ENCODE measurements at regions not wholly inside any gene's neighbourhood (a gene's known extent, or its start where the extent isn't known, plus 50 kb on each side); places are given as distances from the start of the nearest gene placed in this dataset.

- CTCF ChIA-PET: no interaction called here
- POLR2A ChIA-PET (ENCODE audit: low non-redundant PET): no interaction called here
- no peak for TF ChIP-seq CTCF (conservative IDR thresholded peaks at IDR 0.05; ENCODE audit: low read depth, low read length)
- TF ChIP-seq EZH2 (IDR thresholded peaks at IDR 0.05; ENCODE audit: borderline replicate concordance, low read depth, low read length, poor library complexity, severe bottlenecking): no peak
- Histone ChIP-seq H3K27ac (ENCODE audit: low read depth, low read length, poor library complexity, severe bottlenecking) (no peak overlapping the region), H3K4me1 (ENCODE audit: insufficient read depth, low read length, poor library complexity, severe bottlenecking) (no peaks in the 10 kb centered on the region), H3K27me3 (replicated peaks; ENCODE audit: insufficient read depth, low read depth, low read length, poor library complexity) (no peaks in the 10 kb centered on the region), H3K9me3 (ENCODE audit: low read depth, low read length, poor library complexity, severe bottlenecking) (no peaks in the 10 kb centered on the region), H3K36me3 (ENCODE audit: insufficient read depth, low read length, poor library complexity, severe bottlenecking) (no peaks in the 10 kb centered on the region), H3K4me3 (ENCODE audit: low read depth, low read length, poor library complexity, severe bottlenecking) (no peak overlapping the region)
- intact Hi-C loops (cut with micrococcal nuclease; ENCODE audit: unreplicated experiment): no loop called here
- BruUV-seq (replicated peaks): no TSS peak
- peak; percentile 3 for DNase-seq (ENCODE audit: low spot score)
Measured at GRCh38 chr12:81987371-81987770, 228.2 kb upstream of the PPFIA2 start.

GRCh38 chr12:81976661-81977060 lies 217.5 kb upstream of the PPFIA2 start:
- POLR2A ChIA-PET (ENCODE audit: low non-redundant PET): no interaction called here

GRCh38 chr12:81974762-81975161 lies 215.6 kb upstream of the PPFIA2 start:
- no TSS peak for BruUV-seq (replicated peaks)
- Histone ChIP-seq H3K27ac (ENCODE audit: low read depth, low read length, poor library complexity, severe bottlenecking) (no peak overlapping the region), H3K36me3 (ENCODE audit: insufficient read depth, low read length, poor library complexity, severe bottlenecking) (no peaks in the 10 kb centered on the region), H3K4me3 (ENCODE audit: low read depth, low read length, poor library complexity, severe bottlenecking) (no peak overlapping the region), H3K9me3 (ENCODE audit: low read depth, low read length, poor library complexity, severe bottlenecking) (no peaks in the 10 kb centered on the region), H3K4me1 (ENCODE audit: insufficient read depth, low read length, poor library complexity, severe bottlenecking) (no peaks in the 10 kb centered on the region), H3K27me3 (replicated peaks; ENCODE audit: insufficient read depth, low read depth, low read length, poor library complexity) (no peaks in the 10 kb centered on the region)
- no peak for TF ChIP-seq EZH2 (IDR thresholded peaks at IDR 0.05; ENCODE audit: borderline replicate concordance, low read depth, low read length, poor library complexity, severe bottlenecking)
- ChIA-PET POLR2A (ENCODE audit: low non-redundant PET) (no interaction called here), CTCF (no interaction called here)
- no peak for DNase-seq (ENCODE audit: low spot score)
- intact Hi-C loops (cut with micrococcal nuclease; ENCODE audit: unreplicated experiment): no loop called here

More at GRCh38 chr12:81976661-81977060, 217.5 kb upstream of the PPFIA2 start:
- Histone ChIP-seq H3K27ac (ENCODE audit: low read depth, low read length, poor library complexity, severe bottlenecking) (no peak overlapping the region), H3K27me3 (replicated peaks; ENCODE audit: insufficient read depth, low read depth, low read length, poor library complexity) (no peaks in the 10 kb centered on the region), H3K4me1 (ENCODE audit: insufficient read depth, low read length, poor library complexity, severe bottlenecking) (no peaks in the 10 kb centered on the region), H3K9me3 (ENCODE audit: low read depth, low read length, poor library complexity, severe bottlenecking) (no peaks in the 10 kb centered on the region), H3K4me3 (ENCODE audit: low read depth, low read length, poor library complexity, severe bottlenecking) (no peak overlapping the region), H3K36me3 (ENCODE audit: insufficient read depth, low read length, poor library complexity, severe bottlenecking) (no peaks in the 10 kb centered on the region)
- TF ChIP-seq EZH2 (IDR thresholded peaks at IDR 0.05; ENCODE audit: borderline replicate concordance, low read depth, low read length, poor library complexity, severe bottlenecking) (no peak), CTCF (conservative IDR thresholded peaks at IDR 0.05; ENCODE audit: low read depth, low read length) (no peak)
- DNase-seq (ENCODE audit: low spot score): no peak
- BruUV-seq (replicated peaks): no TSS peak
- intact Hi-C loops (cut with micrococcal nuclease; ENCODE audit: unreplicated experiment): no loop called here
- CTCF ChIA-PET: no interaction called here

- Histone ChIP-seq H3K9me3 (ENCODE audit: low read depth, low read length, poor library complexity, severe bottlenecking) (no peaks in the 10 kb centered on the region), H3K27me3 (replicated peaks; ENCODE audit: insufficient read depth, low read depth, low read length, poor library complexity) (no peaks in the 10 kb centered on the region), H3K27ac (ENCODE audit: low read depth, low read length, poor library complexity, severe bottlenecking) (no peak overlapping the region), H3K4me1 (ENCODE audit: insufficient read depth, low read length, poor library complexity, severe bottlenecking) (no peaks in the 10 kb centered on the region), H3K36me3 (ENCODE audit: insufficient read depth, low read length, poor library complexity, severe bottlenecking) (no peaks in the 10 kb centered on the region), H3K4me3 (ENCODE audit: low read depth, low read length, poor library complexity, severe bottlenecking) (no peak overlapping the region)
- POLR2A ChIA-PET (ENCODE audit: low non-redundant PET): no interaction called here
- intact Hi-C loops (cut with micrococcal nuclease; ENCODE audit: unreplicated experiment): no loop called here
- BruUV-seq (replicated peaks): no TSS peak
- DNase-seq (ENCODE audit: low spot score): no peak
- TF ChIP-seq CTCF (conservative IDR thresholded peaks at IDR 0.05; ENCODE audit: low read depth, low read length): no peak
- TF ChIP-seq EZH2 (IDR thresholded peaks at IDR 0.05; ENCODE audit: borderline replicate concordance, low read depth, low read length, poor library complexity, severe bottlenecking): no peak
- CTCF ChIA-PET: no interaction called here
Measured at GRCh38 chr12:81968421-81968820, 209.3 kb upstream of the PPFIA2 start.

Measured in A673 (cell line).